HG03378 (cell line): ENCODE measurements at regions not wholly inside any gene's neighbourhood (a gene's known extent, or its start where the extent isn't known, plus 50 kb on each side); places are given as distances from the start of the nearest gene placed in this dataset.

ENCODE experiments used
- ATAC-seq: cut with Tn5 transposase; IDR thresholded peaks from one replicate; pipeline ENCODE4 v1.9.1; 2021; ENCODE audit warnings: mild to moderate bottlenecking, moderate library complexity; ENCODE audit not compliant: unreplicated experiment

- ATAC-seq: no peak
Measured at GRCh38 chr15:70508561-70509281, 254.6 kb downstream of the UACA start.

GRCh38 chr15:70507772-70508371 lies 255.5 kb downstream of the UACA start:
- no peak for ATAC-seq

GRCh38 chr15:70505936-70506912 lies 257.1 kb downstream of the UACA start:
- ATAC-seq: no peak

GRCh38 chr15:70505411-70505919 lies 257.9 kb downstream of the UACA start:
- ATAC-seq: no peak

- ATAC-seq: no peak
Measured at GRCh38 chr15:70504988-70505387, 258.4 kb downstream of the UACA start.

GRCh38 chr15:70504299-70504951 lies 258.9 kb downstream of the UACA start:
- ATAC-seq: peak; percentile 42

GRCh38 chr15:70503798-70504298 lies 259.5 kb downstream of the UACA start:
- ATAC-seq: no peak

- ATAC-seq: no peak
Measured at GRCh38 chr15:70503073-70503745, 260.1 kb downstream of the UACA start.

GRCh38 chr15:70502529-70502928 lies 260.8 kb downstream of the UACA start:
- ATAC-seq: no peak

GRCh38 chr15:70501849-70502248 lies 261.5 kb downstream of the UACA start:
- ATAC-seq: no peak

- ATAC-seq: no peak
Measured at GRCh38 chr15:70501121-70501727, 262.1 kb downstream of the UACA start.

- ATAC-seq: no peak
Measured at GRCh38 chr15:70499791-70500190, 263.6 kb downstream of the UACA start.

GRCh38 chr15:70498096-70498626 lies 265.2 kb downstream of the UACA start:
- ATAC-seq: no peak

- no peak for ATAC-seq
Measured at GRCh38 chr15:70497661-70498060, 265.7 kb downstream of the UACA start.

- no peak for ATAC-seq
Measured at GRCh38 chr15:70495991-70496599, 267.3 kb downstream of the UACA start.

- ATAC-seq: no peak
Measured at GRCh38 chr15:70494852-70495571, 268.3 kb downstream of the UACA start.

- ATAC-seq: no peak
Measured at GRCh38 chr15:70494517-70494851, 268.9 kb downstream of the UACA start.

- no peak for ATAC-seq
Measured at GRCh38 chr15:70493787-70494516, 269.4 kb downstream of the UACA start.
